ENCODE measurements at regions not wholly inside any gene's neighbourhood (a gene's known extent, or its start where the extent isn't known, plus 50 kb on each side); places are given as distances from the start of the nearest gene placed in this dataset.
A peak's percentile ranks its signal among the peaks of the same experiment; 100 is the strongest.

DNA sequence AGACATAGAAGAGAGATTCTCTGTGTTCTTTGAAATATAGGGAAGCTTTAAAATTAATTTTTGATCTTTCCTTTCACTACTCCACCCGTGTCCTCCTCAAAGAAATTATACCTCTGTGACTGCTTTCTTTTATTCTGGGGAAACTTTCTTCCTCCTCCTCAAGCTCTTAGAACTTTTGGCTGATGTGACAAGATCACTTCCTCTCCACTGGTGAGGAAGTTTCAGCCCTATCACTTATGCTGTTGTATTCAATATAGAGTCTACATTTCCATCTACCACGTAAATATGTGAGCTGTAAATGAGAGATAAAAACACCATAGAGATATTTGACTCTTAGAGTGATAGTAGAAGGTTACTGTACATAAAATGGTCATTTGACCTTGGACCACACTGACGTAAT, 141.9 kb upstream of the SASH1 start:
- intact Hi-C loops (cut with DNase I, micrococcal nuclease) = no loop called here
- Histone ChIP-seq H3K4me3 (ENCODE audit: low read length) (no peak overlapping the region), H3K27me3 (ENCODE audit: control insufficient read depth in 1 of 2, insufficient read depth in 2 of 2, low read length in 2 of 2) (peaks cover 40 to 45% of the 10 kb centered on the region in 2 experiments), H3K36me3 (ENCODE audit: insufficient read depth, low read length) (no peaks in the 10 kb centered on the region), H3K27ac (ENCODE audit: low read depth in 1 of 2, low read length in 2 of 2) (no peak overlapping the region), H3K9me3 (ENCODE audit: control insufficient read depth in 1 of 2, insufficient read depth in 1 of 2, low read length in 2 of 2) (peaks cover 0 to 6% of the 10 kb centered on the region in 2 experiments), H3K4me1 (ENCODE audit: insufficient read depth, low read length) (peaks cover 22% of the 10 kb centered on the region)
- Mint-ChIP-seq H3K9me3 (no peaks in the 10 kb centered on the region), H3K36me3 (ENCODE audit: low read depth) (no peaks in the 10 kb centered on the region), H3K4me1 (ENCODE audit: low read depth) (peaks cover 53% of the 10 kb centered on the region), H3K4me3 (no peak overlapping the region), H3K27me3 (peaks cover 92% of the 10 kb centered on the region), H3K27ac (no peak overlapping the region)
- DNase-seq = no peak
- ChIA-PET CTCF (no interaction called here), POLR2A (no interaction called here)
- no peak for ATAC-seq (ENCODE audit: poor library complexity)
- TF ChIP-seq CTCF (IDR thresholded peaks at IDR 0.05) = no peak

GRCh38 chr6:148203281-148203925, 139.2 kb upstream of the SASH1 start:
- H3K27me3 ChIP-seq (ENCODE audit: control insufficient read depth in 1 of 2, insufficient read depth in 2 of 2, low read length in 2 of 2) = peaks cover 45 to 51% of the 10 kb centered on the region in 2 experiments
- H3K4me3 ChIP-seq (ENCODE audit: low read length) = no peak overlapping the region
- H3K9me3 Mint-ChIP-seq = no peaks in the 10 kb centered on the region
- no peaks in the 10 kb centered on the region for H3K36me3 ChIP-seq (ENCODE audit: insufficient read depth, low read length)
- CTCF ChIA-PET = no interaction called here
- H3K27ac Mint-ChIP-seq = peak overlapping the region; percentile 86
- H3K4me1 ChIP-seq (ENCODE audit: insufficient read depth, low read length) = peaks cover 22% of the 10 kb centered on the region
- peaks cover 53% of the 10 kb centered on the region for H3K4me1 Mint-ChIP-seq (ENCODE audit: low read depth)
- H3K27me3 Mint-ChIP-seq = peaks cover 85% of the 10 kb centered on the region
- intact Hi-C loops (cut with DNase I, micrococcal nuclease) = no loop called here
- ATAC-seq (ENCODE audit: poor library complexity) (no peak), DNase-seq (no peak)
- TF ChIP-seq CTCF (IDR thresholded peaks at IDR 0.05) = no peak
- POLR2A ChIA-PET = interaction anchor here (0.6 kb wide), 1 partner anchor 163 kb away, joined by 3 read pairs; no protein-coding TSS in a partner anchor
- peak overlapping the region; percentile 83 for H3K4me3 Mint-ChIP-seq
- no peak overlapping the region for H3K27ac ChIP-seq (ENCODE audit: low read depth in 1 of 2, low read length in 2 of 2)
- no peaks in the 10 kb centered on the region for H3K36me3 Mint-ChIP-seq (ENCODE audit: low read depth)
- peaks cover 0 to 6% of the 10 kb centered on the region in 2 experiments for H3K9me3 ChIP-seq (ENCODE audit: control insufficient read depth in 1 of 2, insufficient read depth in 1 of 2, low read length in 2 of 2)

DNA sequence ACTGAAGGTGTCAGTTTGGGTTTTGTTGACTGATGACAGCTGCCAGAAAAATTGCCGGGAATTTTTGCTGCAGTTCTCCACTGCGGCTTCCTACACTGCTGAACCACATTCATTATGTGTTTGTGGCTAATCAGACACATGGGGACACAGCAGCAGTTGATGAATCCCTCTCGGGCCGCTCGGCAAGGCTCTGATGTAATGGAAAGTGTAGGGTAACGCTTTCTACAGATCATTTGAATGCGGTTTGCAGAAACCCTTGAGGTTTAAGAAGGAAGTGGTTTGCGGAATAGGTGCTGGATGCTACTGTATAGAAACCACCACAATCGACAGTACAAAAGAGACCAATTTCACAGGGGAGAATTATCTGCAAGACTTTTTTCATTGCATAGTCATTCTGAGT, 138.7 kb upstream of the SASH1 start:
- no peaks in the 10 kb centered on the region for H3K9me3 Mint-ChIP-seq
- Histone ChIP-seq H3K4me3 (ENCODE audit: low read length) (no peak overlapping the region), H3K9me3 (ENCODE audit: control insufficient read depth in 1 of 2, insufficient read depth in 1 of 2, low read length in 2 of 2) (peaks cover 0 to 6% of the 10 kb centered on the region in 2 experiments), H3K36me3 (ENCODE audit: insufficient read depth, low read length) (no peaks in the 10 kb centered on the region), H3K27ac (ENCODE audit: low read depth in 1 of 2, low read length in 2 of 2) (no peak overlapping the region), H3K4me1 (ENCODE audit: insufficient read depth, low read length) (peaks cover 22% of the 10 kb centered on the region), H3K27me3 (ENCODE audit: control insufficient read depth in 1 of 2, insufficient read depth in 2 of 2, low read length in 2 of 2) (peaks cover 49 to 51% of the 10 kb centered on the region in 2 experiments)
- peak; percentile 84 for ATAC-seq (ENCODE audit: poor library complexity)
- peak; percentile 6 to 81 (median 31) for DNase-seq
- intact Hi-C loops (cut with DNase I, micrococcal nuclease) = no loop called here
- POLR2A ChIA-PET = interaction anchor here (0.6 kb wide), 1 partner anchor 162 kb away, joined by 3 read pairs; no protein-coding TSS in a partner anchor
- H3K27me3 Mint-ChIP-seq = peaks cover 86% of the 10 kb centered on the region
- no peak for TF ChIP-seq CTCF (IDR thresholded peaks at IDR 0.05)
- CTCF ChIA-PET = no interaction called here
- H3K36me3 Mint-ChIP-seq (ENCODE audit: low read depth) = no peaks in the 10 kb centered on the region
- peak overlapping the region; percentile 83 for H3K4me3 Mint-ChIP-seq
- H3K27ac Mint-ChIP-seq = peak overlapping the region; percentile 86
- H3K4me1 Mint-ChIP-seq (ENCODE audit: low read depth) = peaks cover 53% of the 10 kb centered on the region

All from CD4-positive, alpha-beta T cell (primary cell).